22Rv1 (cell line): ENCODE measurements at regions not wholly inside any gene's neighbourhood (a gene's known extent, or its start where the extent isn't known, plus 50 kb on each side); places are given as distances from the start of the nearest gene placed in this dataset.

Source experiments
- ZFX ChIP-seq: fragments of 450-650 bp; IDR thresholded peaks from 2 replicates; pipeline ENCODE4 v1.6.1; 2017; ENCODE audit warnings: antibody characterized with exemption, borderline replicate concordance
- TF ChIP-seq, protein P1 (sequence below): fragments of 450-650 bp; IDR thresholded peaks from 2 replicates; pipeline ENCODE4 v1.5.1; 2017; ENCODE audit warnings: mild to moderate bottlenecking

- TF ChIP-seq, protein P1, sequence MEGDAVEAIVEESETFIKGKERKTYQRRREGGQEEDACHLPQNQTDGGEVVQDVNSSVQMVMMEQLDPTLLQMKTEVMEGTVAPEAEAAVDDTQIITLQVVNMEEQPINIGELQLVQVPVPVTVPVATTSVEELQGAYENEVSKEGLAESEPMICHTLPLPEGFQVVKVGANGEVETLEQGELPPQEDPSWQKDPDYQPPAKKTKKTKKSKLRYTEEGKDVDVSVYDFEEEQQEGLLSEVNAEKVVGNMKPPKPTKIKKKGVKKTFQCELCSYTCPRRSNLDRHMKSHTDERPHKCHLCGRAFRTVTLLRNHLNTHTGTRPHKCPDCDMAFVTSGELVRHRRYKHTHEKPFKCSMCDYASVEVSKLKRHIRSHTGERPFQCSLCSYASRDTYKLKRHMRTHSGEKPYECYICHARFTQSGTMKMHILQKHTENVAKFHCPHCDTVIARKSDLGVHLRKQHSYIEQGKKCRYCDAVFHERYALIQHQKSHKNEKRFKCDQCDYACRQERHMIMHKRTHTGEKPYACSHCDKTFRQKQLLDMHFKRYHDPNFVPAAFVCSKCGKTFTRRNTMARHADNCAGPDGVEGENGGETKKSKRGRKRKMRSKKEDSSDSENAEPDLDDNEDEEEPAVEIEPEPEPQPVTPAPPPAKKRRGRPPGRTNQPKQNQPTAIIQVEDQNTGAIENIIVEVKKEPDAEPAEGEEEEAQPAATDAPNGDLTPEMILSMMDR, result no peak
- TF ChIP-seq ZFX, result no peak
These were observed 112.8 kb upstream of the NUDT6 start for GRCh38 chr4:123035239-123035638.
